Loucy (cell line): ENCODE measurements at regions not wholly inside any gene's neighbourhood (a gene's known extent, or its start where the extent isn't known, plus 50 kb on each side); places are given as distances from the start of the nearest gene placed in this dataset.

ENCODE experiments used
- EZH2phosphoT487 ChIP-seq: fragments of 200-600 bp; IDR thresholded peaks from 2 replicates; pipeline ENCODE4 v1.6.1; 2018; ENCODE audit warnings: antibody characterized with exemption, mild to moderate bottlenecking, moderate library complexity, borderline replicate concordance
- TF ChIP-seq, protein P1 (sequence below): fragments of 200-600 bp; sonication (generic); conservative IDR thresholded peaks from 2 replicates; pipeline ENCODE4 v1.5.1; 2014; ENCODE audit warnings: mild to moderate bottlenecking, antibody characterized with exemption, low read length

DNA sequence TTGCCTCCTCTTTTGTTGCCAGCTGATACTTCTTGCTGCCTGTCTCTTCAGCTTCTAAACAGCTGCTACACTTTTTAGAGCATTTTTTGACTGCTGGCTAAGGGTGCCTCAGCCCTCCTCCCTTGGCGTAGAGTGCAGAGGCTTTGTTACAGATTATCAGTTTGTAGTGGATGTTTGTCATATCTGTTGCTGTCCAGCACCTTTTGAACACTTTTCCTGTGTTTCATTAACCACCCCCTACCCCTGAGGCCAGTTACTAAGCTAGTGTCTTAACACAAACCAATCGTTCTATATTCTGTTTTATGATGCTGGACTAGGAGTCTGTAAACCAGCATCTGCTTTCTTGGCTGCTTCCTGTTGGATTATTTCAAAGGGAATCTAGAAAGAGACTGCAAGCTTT, 441.5 kb downstream of the DNAH5 start:
- TF ChIP-seq, protein P1, sequence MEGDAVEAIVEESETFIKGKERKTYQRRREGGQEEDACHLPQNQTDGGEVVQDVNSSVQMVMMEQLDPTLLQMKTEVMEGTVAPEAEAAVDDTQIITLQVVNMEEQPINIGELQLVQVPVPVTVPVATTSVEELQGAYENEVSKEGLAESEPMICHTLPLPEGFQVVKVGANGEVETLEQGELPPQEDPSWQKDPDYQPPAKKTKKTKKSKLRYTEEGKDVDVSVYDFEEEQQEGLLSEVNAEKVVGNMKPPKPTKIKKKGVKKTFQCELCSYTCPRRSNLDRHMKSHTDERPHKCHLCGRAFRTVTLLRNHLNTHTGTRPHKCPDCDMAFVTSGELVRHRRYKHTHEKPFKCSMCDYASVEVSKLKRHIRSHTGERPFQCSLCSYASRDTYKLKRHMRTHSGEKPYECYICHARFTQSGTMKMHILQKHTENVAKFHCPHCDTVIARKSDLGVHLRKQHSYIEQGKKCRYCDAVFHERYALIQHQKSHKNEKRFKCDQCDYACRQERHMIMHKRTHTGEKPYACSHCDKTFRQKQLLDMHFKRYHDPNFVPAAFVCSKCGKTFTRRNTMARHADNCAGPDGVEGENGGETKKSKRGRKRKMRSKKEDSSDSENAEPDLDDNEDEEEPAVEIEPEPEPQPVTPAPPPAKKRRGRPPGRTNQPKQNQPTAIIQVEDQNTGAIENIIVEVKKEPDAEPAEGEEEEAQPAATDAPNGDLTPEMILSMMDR, result no peak
- TF ChIP-seq EZH2phosphoT487, result no peak
